ENCODE measurements at regions not wholly inside any gene's neighbourhood (a gene's known extent, or its start where the extent isn't known, plus 50 kb on each side); places are given as distances from the start of the nearest gene placed in this dataset.
"Not testable (repeated sequence)": the region's sequence is repeated elsewhere in the genome, so short reads cannot be mapped to it uniquely, and the experiment has no call there.

DNA sequence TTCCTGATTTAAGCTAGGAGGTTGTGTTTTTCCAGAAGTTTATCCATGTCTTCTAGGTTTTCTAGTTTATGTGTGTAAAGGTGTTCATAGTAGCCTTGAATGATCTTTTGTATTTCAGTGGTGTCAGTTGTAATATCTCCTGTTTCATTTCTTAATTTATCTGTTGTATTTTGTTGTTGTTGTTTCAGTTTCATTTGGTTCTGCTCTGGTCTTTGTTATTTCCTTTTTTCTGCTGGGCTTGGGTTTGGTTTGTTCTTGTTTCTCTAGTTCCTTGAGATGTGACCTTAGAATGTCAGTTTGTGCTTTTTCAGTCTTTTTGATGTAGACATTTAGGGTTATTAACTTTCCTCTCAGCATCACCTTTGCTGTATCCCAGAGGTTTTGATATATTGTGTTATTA, 62.8 kb downstream of the SCP2D1 start:
- DNase-seq (ENCODE audit: low read depth in 2 of 2) = not testable (repeated sequence)

DNA sequence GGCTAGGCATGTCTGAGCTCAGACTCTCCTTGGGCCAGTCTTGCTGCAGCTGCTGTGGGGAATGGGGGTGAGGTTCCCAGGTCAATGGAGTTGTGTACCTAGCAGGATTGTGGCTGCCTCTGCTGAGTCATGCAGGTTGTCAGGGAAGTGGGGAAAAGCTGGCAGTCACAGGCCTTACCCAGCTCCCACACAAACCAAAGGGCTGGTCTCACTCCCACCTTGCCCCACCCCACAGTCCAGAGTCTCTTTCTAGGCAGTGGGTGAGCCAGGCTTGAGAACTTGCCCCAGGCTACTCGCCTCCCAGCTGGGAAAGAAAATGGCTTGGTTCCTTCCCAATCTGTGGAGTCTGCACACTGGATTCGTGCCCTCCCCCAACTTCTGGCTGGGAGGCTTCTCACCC, 65.7 kb downstream of the SCP2D1 start:
- no peak for DNase-seq (ENCODE audit: low read depth in 2 of 2)

DNA sequence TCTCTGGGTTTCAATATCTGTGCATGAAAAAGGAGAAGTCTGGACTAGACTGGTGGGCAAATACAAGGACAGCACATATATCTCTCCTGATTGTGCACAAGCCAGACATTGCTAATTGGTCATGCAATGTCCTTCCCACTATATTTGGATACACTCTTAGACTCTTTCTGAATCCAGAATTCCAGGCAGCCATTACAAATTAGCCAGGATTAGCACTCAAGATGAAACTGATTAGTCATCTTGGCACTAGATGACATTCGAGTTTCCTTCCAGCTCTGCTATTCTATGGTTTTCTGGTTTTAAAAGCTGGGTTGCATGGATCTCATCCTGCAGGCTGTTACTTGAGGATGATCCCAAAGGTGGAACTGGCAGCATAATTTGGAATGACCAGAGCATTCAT, 73.2 kb downstream of the SCP2D1 start:
- DNase-seq (ENCODE audit: low read depth in 2 of 2) = no peak

DNA sequence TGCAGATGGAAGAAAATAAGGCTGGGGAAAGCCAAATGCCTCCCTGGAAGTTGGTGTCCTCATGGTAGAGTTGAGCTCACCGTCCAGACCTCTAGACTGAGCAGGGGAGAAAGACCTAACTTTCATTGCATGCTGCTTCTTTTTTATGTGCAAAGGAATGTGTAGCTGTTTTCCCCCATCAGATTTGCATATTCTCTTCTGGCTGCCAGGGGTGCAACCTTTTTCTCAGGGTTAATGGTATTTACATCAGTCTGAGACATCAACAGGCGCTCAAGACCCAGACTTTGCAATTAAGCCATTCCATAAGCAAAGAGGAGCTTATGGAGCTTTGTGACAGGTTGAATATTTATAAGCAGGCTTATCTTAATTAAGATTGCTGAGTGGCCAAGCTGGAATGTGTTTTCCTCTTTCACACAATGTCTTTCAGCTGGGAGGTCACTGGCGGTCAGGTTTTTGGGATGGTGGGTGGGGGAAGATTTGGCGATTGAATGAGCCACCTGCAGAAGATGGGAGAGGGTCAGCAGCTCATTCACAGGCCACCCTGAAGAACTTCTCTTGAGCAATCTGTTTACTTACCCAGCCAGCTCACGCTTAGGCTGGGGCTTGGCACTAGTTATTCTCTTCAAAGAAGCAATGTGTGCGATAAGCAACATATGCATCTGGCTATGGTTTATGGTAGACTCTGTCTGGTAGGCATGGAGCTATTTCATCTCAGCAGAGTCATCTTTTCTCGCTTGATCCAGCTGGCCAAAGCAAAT, 88.6 kb downstream of the SCP2D1 start:
- no peak for DNase-seq (ENCODE audit: low read depth in 2 of 2)

DNA sequence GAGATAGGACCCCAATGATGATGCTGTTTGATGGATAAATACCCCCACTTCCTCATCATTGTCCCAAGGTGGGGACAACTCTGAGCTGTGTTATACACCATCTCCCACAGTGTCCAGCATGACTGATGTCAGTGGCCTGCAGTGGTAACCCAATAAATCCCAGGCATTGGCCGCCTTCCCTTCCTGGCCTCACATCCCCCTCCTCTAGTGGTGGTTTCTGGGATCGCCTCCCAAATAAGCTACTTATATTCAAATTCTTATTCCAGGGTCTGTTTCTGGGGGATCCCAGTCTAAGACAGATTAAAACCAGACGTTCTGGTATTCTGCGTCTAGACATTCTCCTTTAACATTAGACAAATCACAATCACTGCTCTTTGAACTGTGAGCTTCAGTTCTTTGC, 90.6 kb downstream of the SCP2D1 start:
- DNase-seq (ENCODE audit: low read depth in 2 of 2) = no peak

DNA sequence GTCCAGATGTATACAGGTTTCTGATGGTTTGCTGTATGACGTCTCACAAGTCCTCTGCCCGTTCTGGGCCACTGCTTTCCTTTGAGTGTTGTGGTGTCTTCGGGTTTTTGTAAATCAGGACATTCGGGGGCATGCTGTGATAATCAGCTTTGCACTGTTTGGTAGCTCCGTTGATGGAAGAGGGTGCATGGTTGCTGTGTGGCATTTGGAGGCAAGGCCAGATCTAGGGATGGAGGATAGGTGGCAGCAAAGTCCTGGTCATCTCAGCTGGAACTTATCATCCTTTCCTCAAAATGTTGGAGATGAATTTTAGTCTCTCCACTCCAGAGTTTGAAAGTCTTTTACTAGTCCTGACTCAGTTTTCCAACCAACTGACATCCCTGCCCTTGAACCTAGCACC, 91.0 kb downstream of the SCP2D1 start:
- no peak for DNase-seq (ENCODE audit: low read depth in 2 of 2)

DNA sequence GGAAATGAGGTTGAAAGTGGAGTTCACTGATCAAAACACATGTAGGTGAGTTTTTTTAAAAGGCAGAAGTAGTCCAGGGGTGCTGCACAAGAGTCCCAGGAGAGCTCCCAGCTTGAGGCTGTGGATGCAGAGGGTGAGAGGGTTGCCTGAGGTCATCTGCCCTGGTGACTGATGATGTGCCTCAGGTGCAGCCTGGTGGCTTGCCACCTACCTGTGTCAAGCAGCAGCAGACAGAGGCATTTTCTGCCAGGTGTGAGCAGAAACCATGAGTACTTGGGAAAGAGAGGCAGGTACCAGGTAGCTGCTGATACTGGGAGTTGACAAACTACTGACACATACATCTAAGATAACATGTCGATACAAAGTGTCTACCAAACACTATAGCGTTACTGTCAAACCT, 92.5 kb downstream of the SCP2D1 start:
- no peak for DNase-seq (ENCODE audit: low read depth in 2 of 2)

DNA sequence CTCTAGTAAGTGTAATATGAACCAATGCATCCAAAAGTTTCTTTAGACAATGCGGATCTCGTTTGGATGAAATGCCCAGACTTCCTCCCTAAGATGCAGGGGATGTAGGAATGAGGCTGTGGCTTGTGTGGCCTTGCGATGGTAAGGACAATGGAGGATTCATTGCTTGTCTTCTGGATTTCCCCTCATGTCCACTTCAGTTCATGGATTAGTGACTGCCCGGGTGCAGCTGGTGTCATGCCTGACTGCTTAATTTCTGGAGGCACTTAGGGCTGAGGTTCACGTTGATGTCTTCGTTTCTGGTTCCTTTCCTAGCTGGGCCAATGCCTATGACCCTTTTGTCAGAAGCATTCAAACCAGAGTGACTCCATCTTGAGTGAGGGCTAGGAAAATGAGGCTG, 93.8 kb downstream of the SCP2D1 start:
- DNase-seq (ENCODE audit: low read depth in 2 of 2) = no peak

DNA sequence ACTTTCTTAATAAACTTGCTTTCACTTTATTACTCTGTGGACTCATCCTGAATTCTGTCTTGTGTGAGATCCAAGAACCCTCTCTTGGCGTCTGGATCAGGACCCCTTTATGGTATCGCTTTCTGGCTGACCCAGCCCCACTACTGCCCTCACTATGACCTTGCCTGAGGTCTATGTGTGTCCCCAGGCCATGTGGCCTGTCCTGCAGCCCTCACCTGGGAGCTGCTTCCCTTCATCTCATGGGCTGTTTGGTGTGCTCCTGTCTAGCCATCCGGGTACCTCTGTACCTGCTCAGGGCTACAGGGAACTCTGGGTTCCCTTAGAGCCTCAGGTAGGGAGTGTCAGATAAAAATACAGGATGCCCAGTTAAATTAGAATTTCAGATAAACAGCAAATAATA, 94.5 kb downstream of the SCP2D1 start:
- no peak for DNase-seq (ENCODE audit: low read depth in 2 of 2)

DNA sequence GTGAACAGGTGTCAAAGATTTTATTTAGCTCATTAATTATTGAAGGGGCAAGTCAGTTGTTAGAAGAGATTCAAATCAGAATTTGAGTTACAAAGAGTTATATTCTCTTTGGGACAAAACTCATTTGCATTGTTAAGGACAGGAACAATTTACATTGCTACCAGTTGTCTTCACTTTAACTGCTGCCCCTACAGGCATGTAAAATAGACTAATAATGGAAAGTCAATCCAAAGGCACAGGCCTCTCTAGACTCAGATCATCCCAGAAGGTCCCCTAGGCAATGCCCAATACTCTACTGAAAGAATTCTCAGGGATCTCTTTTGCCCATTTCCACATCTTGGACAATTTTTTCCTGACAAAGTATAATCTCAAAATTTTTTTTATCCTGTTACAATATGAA, 95.7 kb downstream of the SCP2D1 start:
- DNase-seq (ENCODE audit: low read depth in 2 of 2) = no peak

DNA sequence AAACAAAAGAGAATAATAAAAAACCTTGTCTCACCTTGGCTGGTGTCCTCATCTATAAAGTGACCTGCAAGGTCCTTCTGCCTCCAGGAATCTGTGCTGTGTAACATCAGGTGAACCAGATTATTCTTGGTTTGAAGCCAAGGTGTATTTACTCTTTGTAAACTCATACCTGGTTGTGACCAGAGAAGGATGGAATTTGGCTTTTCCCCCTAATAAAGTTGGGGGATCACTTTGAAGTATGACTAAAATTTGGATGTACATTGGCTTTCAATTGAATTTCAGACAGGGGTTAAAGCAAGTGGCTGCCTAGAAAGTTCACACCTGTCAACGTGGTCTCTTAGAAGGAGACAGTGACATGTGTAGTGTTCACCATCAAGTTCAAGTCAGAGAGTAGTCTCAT, 100.1 kb downstream of the SCP2D1 start:
- DNase-seq (ENCODE audit: low read depth in 2 of 2) = no peak

DNA sequence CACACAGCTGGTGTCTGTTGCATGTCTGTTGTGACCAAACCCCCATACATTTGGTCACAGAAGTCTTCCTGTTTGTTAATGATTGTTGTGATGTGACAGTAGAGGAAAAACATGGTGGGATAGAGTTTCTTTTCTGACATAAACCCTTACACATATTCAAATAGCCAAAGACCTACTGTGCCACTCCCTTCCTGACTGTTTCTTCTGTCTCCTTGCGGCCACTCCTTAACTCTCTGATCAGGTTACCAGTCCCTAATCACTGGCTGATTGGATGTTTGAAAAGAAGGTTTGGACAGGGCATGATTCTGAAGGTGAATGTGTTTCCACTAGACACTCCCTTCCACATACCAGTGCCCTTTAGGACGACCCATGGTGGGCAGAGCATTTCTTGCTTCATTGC, 101.2 kb downstream of the SCP2D1 start:
- no peak for DNase-seq (ENCODE audit: low read depth in 2 of 2)

DNA sequence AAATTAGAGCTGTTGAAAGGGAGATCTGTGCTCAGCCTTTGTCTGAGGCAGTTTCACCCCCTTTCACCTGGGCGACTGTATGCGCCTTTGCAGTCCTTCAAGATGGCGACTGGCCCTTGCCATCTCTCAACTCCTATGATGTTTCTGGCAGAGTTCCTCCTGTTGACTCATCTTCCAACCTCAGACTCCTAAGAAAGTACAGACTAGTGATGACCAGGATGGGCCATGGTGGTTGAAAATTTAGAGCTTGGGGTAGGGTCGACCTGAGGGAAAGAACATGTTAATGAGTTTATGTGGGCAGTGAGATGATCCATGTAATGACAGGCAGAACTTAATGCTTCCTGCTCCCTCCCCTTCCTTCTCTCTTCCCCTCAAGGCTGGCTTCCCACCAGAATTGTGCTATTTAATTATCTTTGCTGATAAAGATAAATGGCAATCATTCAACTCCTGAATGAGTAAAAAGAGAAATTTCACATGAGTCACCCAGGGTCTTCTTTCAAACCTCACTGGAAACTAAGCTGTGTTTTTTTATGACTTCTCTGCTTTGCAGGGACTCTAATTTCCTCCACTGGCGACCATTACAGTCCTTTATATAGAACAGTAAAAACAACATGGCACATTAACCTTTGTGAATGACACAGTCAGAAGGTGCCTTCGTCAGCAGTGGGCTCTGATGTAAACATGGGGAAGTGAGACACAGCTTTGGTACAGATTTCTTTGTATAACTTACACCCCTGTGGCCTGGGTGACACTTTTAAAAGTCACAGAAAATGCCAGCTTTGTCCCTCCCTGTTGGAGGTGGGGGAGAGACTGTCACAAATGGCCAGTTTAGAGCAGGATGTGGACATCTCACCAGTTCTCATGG, 103.5 kb downstream of the SCP2D1 start:
- DNase-seq (ENCODE audit: low read depth in 2 of 2) = no peak

DNA sequence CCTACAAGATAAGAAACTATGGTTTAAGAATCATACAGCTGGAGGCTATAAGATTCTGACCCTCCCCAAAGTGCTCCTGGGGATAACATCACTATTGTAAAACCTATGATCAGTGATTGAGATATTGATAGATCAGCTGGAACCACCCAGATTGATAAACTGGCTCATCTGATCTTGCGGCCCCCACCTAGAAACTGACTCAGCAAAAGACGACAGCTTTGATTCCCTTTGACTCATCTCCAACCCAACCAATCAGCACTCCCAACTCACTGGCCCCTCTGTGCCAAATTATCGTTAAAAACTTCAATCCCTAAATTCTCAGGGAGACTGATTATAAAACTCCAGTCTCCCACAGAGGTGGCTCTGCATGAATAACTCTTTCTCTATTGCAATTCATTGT, 106.4 kb downstream of the SCP2D1 start:
- no peak for DNase-seq (ENCODE audit: low read depth in 2 of 2)

DNA sequence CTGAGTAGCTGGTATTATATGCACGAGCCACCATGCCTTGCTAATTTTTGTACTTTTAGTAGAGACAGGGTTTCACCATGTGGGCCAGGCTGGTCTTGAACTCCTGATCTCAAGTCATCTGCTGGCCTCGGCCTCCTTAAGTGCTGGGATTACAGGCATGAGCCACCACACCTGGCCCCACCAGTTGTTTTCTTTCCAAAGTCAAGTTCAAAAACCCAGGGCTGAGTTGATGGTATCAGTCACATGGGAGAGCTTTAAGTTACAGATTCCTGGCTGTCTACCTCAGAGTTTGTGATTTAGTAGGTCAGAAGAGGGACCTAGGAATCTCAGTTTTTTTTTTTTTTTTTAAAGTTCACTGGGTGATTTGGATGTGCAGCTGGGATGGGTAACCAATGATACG, 107.7 kb downstream of the SCP2D1 start:
- DNase-seq (ENCODE audit: low read depth in 2 of 2) = no peak

DNA sequence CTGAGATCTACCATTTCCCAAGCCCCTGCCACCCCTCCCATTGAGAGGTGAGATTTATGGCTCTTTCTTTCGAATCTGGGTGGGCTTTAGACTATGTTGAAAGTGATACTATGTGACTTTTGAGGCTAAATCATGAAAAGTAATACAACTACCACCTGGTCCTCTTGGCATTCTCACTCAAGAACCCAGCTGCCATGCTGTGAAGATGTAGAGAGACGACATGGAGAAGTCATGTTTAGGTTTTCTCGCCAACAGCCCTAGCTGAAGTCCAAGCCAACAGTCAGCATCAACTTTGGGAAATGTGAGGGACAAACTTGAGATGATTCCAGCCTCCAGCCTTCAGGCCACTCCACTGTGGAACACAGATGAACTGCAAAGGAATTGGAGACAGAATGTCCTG, 108.7 kb downstream of the SCP2D1 start:
- no peak for DNase-seq (ENCODE audit: low read depth in 2 of 2)

DNA sequence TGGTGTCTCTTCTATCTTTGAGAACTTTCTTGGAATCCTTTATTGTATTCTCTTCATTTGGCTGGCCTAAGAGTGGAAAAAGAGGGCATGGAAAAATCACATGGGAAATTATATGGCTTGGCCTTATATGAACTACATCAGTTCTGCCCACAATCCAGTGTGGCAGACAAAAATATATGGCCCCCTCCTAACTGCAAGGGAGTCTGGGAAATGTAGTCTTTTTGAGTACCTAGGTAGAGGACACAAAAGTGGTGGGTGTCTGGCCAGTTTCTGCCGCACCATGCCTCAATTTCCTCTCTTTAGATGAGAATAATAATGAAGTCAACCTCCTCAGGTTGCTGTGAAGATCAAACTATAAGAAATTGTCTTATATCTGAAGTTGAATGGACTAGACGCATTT, 109.3 kb downstream of the SCP2D1 start:
- DNase-seq (ENCODE audit: low read depth in 2 of 2) = no peak

DNA sequence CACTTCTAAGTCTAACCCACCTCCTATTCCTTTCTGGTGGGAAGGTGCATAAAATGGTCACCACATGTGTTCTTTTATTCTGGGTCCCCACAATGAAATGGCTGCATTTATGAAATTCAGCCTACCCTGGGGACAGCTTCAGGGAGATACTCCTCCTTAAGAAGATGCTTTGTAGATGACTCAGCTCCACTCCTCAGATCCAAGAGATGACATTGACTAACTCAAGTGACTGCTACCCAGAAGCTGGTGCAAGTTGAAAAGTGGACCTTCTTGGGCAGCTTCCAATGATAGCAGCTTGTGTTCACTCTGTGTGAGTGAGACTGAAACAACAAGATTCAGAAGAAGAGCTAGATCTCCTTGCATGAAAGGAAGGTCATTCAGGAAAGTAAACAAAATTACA, 113.4 kb downstream of the SCP2D1 start:
- DNase-seq (ENCODE audit: low read depth in 2 of 2) = no peak

DNA sequence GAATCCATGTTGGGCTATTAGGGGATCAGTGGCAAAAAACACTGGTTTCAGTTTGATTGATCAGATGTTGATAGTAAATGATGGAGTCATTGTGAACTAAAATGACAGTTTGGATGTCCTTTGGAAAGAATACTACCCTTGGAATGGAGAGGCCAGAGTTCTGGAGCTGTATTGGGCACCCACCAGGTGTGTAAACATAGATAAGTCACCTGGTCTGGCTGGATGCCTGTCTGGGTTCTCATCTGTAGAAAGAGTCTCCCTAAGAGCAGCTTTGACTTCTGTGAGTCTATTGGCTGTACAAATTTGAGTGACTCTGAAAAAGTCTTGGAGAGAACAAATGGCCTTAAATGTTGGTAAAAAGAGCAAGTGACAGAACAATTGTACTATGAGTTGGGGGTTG, 115.0 kb downstream of the SCP2D1 start:
- no peak for DNase-seq (ENCODE audit: low read depth in 2 of 2)

DNA sequence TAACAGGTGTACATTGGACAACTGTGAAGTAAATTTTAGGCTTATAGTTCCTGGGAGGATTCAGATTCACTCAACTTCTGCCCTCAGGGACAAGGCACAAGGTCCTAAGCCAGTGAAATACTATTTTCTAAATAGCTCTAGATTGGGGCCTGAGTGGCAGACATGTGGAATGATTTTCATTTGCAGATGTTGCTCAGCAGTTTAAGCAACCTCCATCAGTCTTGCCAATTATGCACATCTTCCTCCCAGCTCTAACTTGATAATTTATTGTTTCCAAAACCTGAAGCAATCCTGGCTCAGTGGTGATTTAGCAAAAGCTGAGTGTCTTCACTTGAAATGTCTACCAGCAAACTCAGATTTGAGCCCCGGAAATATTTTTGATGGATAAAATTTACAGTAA, 116.2 kb downstream of the SCP2D1 start:
- no peak for DNase-seq (ENCODE audit: low read depth in 2 of 2)

DNA sequence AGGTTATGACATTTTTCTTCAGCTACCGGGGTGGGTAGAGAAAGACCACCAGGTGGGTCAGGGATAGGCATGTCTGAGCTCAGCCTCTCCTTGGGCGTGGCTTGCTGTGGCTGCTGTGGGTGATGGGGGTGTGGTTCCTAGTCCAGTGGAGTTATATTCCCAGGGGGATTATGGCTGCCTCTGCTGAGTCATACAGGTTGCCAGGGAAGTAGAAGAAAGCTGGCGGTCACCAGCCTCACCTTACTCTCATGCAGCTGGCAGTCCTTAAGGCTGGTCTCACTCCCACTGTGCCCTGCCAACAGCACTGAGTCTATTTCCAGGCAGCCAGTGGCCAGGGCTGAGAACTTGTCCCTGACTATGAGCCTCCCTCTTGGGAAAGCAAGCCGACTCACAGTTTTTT, 130.0 kb downstream of the SCP2D1 start:
- no peak for DNase-seq (ENCODE audit: low read depth in 2 of 2)

DNA sequence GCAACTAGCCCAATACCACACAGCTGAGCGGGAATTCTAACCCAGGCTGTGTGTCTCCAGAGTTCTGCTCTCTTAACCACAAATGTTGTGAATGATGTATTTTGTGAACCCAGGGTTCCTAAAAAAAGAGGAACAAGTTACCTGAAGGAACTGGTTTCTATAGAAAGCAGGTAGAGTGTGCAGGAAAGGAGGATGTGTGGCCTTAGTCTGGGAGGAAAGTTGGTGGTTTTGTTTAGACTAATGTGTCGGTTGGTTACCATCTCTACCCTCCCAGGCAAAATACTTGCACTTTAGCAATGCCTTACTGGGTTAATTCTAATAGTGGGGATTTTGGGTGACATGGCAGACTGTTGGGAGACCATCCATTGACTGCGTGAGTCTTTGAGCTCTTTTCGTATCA, 143.3 kb downstream of the SCP2D1 start:
- no peak for DNase-seq (ENCODE audit: low read depth in 2 of 2)

DNA sequence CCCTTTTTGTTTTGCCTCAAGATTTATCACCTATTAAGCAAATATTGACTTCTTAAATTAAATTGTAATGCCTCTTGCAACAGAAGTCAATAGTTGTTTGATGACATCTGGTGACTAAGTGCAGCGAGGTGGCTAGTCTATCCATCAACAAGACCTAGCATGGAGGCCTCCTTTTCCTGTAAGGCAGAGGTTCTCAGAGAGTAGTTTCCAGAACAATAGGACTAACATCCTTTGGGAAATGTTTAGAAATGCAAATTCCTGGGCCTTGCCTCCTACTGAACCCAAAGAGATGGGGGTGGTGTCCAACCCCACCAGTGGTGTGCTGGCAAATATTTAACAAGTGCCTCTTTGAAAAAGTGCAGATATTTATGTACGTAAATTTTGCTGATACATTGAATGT, 143.7 kb downstream of the SCP2D1 start:
- no peak for DNase-seq (ENCODE audit: low read depth in 2 of 2)

Data from stimulated activated CD8-positive, alpha-beta memory T cell treated with anti-CD3 and anti-CD28 coated beads, Interleukin-2, amount 100 ng/mL, for 48 hours (primary cell).